G401 (cell line): ENCODE measurements at regions not wholly inside any gene's neighbourhood (a gene's known extent, or its start where the extent isn't known, plus 50 kb on each side); places are given as distances from the start of the nearest gene placed in this dataset.

ENCODE experiments used
- DNase-seq: peaks from one replicate; pipeline ENCODE4 v3.0.0-alpha.2; 2015; ENCODE audit warnings: low spot score
- in situ Hi-C: cut with HindIII; loops from 2 replicates; pipeline ENCODE4 v1.10.0; 2016; ENCODE audit warnings: low sequenced_read_pairs, mixed read lengths

DNA sequence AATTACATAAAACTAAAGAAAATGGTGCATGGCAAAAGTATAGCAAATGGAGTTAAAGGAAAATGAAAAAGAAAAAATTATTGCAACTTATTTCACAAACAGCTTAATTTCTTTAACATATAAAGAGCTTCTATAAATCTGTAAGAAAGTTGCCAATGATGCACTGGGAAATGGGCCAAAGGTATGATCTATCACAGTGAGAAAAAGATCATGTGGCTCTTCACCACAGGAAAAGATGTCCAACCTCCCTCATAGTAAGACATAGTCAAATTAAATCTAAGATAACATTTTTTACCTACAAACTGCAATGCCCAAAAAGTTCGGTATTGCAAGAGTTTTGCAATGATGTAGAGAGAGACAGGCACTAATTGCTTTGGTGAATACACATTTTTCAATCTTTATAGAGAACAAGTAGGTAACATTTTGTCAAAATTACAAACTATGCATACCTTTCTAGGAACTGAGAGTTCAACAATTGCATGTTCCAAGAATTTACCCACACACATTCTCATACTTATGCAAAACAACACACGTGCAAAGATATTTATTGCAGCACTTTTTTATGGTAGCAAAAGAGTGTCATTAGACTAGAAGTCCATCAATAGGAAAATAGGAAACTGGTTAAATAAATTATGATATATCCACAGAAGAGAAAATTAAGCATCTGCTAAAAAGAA lies 372.6 kb downstream of the QKI start:
- in situ Hi-C loops: no loop called here
- DNase-seq: no peak

DNA sequence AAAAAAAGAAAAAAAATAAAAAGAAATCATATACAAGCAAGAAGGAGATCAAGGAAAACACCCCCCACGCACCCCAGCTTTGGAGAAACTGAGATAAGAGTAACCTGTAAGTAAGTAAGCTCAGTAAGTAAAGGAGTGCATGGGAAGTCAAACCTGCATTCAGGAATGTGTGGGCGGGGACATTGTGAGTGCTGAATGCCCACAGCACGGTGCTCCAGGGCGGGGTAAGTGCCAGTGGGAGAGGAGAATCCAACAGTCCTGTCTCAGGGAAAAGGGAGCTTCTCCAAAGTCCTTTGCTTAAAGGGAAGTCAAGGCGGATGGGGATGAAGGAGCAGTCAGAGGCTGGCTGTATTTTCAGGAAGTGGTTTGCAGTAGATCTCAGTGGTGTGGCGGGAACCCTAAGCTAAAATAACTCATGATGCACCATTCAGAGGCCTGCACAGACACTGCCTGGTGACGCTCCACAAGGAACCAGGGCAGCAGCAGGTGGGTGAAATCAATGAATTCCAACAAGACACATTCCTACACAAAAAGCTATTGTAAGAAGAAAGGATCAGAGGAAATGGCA lies 368.0 kb downstream of the QKI start:
- no peak for DNase-seq
- in situ Hi-C loops: no loop called here

DNA sequence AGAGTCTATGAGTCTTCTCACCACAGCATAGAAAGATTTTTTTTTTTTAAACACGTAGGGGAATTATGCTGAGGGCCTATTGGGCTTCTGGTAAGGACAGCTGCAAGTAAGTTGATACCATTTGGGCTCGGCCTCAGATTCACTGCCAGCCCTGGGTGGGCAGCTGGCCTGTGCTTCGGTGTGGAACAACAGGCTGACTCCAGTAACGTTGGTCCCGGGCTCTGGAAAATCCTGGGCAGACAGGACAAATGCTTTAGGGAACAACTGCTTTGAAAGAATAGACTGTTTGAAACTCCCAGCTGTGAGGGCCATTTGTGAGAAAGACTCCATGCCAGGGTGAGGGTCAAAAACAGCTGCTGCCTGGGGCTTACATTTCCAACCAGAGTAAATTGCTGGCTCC lies 366.5 kb downstream of the QKI start:
- in situ Hi-C loops: no loop called here
- DNase-seq: no peak

DNA sequence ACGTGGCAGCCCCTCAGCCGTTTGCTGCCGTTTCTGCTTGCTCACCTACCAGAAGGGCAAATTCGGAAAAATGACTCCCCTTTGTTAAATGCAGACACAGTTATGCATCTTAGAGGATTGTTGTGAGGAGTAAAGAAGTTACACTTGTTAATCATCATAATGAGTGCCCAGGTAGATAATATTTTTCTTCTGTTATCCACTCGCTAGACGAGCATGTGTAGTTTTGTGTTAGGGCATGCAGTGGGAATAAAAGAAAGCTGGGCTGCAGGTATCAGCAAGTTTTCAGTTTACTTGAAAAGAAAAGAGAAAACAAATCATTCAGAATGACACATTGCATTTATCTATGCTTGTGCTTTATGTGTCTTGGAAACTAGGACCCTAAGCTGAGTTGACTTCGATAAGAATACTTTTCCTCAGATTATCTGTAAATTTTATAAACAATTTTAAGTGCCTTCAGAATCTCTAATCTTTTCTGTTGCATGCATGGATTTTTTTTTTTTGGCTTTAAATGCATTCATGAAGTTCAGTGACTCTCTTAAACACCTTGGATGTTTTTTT lies 365.3 kb downstream of the QKI start:
- in situ Hi-C loops: no loop called here
- DNase-seq: no peak

DNA sequence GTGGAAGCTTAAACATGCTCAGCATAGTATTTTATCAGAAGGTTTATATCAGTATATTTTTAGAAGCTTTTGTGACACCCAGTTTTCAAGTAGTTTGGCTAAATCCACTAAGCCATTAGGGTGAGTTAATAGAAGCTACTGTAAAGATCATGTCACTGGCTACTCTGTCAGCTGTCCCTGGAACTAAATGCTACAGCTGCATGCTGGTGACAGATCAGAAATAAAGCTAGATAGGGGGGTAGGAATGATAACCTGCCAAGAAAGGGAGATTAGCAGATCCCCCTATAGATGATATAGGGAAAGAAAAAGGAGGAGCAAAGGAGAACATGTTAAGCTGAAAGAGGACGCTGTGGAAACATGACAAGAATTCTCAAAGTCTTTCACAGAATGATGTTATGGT lies 363.2 kb downstream of the QKI start:
- no peak for DNase-seq

DNA sequence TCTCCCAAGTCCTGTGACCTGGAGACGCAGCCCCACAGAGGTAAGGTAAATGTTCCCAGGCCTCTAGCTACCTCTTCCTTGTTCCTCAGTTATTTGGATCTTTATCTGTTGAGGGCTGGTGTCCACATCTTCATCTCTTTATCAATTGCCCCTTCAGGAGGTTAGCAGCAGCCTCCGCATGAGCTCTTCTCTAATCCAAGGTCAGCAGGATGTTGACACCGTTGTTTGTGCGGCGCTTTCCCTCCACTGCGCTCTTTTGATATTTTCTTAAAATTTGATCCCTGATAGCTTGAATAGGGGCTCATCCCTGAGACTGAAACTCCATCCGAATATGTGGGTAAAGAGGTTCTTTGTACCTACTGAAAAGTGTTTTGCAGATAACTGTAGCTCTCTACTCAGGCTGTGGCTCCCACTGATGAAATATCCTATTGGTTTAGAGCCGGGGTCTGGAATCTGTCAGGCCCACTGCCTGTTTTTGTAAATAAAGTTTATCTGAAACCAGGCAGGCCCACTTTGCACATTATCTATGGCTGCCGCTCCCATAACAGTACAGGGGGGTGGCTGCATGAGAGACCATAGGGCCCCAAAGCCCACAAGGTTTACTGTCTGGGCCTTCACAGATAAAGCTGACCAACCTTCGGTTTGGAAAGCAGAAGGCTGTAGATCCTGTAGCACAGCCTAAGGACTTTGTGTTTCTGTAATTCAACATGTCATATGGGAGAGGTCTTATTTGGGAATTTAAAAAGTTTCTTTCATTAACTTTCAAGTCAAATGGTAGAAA lies 362.6 kb downstream of the QKI start:
- DNase-seq: no peak
- in situ Hi-C loops: no loop called here

More for the DNA sequence above, 363.2 kb downstream of the QKI start:
- in situ Hi-C loops: no loop called here

DNA sequence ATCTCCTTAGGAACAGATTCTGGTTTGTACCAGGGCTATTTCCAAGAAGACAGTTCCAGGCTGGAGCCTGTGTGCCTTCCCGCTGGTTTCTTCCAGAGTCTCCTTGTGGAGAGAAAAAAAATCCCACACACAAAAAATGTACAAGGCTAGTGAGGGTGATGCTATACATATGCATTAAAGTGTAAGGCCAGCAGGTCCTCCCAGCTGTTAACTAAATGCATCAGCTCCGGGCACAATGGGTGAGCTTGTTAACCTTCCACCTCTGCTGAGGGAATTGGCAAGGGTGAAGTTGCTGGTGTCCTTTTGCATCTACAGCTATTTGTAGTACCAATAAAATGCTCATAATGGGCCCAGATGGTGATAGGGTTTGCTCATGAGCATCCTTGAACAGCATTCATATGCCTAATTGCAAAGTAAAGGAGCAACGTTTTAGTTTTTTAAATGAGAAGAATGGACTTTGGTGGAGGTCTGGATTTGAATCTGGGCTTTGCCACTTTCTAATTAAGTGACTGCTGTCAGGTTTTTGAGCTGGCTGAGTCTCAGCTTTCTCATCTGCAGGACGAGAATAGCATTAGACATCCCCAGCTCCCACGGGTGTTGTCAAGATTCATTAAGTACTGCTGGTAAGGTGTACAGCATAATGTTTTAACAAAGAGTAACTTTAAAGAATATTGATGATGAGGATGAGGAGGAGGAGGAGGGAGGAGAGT lies 361.8 kb downstream of the QKI start:
- in situ Hi-C loops: no loop called here
- DNase-seq: no peak

DNA sequence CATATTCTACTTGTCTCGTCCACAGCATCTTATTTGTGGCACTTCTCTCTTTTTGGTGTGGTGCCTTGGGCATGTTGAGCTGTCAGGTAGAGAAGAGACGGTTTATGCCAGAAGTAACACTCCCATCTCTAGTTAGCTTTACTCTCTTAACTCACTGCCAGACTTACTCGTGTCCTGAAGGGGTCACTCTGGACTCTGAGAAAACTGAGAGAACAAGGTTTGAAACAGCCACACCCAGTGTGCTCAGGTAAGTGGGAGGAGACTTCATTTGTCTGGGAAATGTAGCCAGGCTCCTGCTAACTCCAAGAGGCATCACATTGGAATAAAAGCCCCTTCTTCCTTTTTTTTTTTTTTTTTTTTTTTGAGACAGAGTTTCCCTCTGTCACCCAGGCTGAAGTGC lies 360.8 kb downstream of the QKI start:
- in situ Hi-C loops: no loop called here
- no peak for DNase-seq

DNA sequence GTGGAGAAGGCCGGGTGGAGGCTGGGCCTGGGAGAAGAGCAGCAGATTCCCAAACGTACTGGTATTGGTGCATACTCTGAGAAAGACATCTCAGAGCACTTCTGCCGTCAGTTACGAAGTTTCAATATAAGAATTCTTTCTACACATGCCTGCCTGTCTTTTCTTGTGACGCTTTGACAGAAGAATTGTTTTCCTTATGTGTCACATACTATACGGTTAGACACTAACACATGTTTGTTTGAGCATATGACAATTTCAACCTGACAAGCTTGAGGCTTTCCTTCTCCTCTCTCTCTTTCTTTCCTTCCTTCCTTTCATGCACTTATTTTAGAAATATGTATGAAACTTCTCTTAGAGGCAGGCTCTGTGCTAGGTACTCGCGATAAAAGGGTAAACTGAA lies 360.0 kb downstream of the QKI start:
- DNase-seq: no peak
- in situ Hi-C loops: no loop called here

DNA sequence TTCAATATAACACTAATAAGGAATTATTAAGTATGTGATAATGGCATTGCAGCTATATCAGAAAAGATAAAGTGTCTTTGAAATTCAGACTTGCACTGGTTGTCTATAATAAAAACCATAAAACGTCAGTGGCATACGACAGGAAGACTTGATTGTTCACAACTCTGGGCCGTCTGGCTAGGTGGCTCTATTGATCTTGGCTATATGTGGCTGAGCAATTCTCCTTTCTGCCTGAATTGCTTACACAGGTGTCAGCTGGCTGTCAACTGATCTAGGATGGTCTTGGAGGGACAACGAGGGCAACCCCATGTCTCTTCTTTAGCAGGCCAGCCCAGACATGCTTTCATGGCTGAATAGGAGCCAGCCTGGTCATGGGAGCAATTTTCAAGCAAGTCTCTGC lies 359.1 kb downstream of the QKI start:
- DNase-seq: no peak
- in situ Hi-C loops: no loop called here

DNA sequence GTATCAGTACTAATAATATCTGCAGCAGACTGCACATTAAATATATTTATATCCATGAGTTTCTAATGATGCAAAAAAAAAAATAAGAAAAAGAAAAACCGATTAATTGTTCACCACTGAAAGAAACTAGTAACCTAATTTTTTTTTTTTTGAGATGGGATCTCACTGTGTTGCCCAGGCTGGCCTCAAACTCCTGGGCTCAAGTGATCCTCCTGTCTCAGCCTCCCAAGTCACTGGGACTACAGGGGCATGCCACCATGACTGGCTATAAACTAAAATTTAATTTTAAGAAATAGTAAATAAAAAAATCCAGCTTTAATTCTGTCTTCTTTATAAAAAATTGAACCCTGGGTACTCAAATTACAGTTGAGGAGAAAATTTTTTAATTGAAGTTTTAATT lies 358.2 kb downstream of the QKI start:
- DNase-seq: no peak
- in situ Hi-C loops: no loop called here

DNA sequence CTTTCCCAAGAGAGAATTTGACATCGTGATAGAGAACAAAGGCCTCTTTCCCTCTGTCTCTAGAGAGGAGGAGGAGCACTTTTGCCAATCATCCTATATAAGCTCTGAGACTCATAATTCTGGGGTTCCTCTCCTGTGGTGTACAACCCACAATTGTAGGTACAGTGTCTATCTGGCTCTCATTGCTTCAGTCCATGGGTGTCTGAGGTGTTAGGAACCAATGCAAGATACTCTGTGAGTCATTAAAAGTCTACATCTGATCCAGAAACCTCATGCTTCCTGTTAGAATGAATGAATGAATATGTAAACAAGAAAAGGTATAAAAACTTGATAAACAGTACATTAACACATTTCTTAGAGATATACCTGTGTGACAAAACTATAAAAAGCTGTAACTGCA lies 356.7 kb downstream of the QKI start:
- no peak for DNase-seq
- in situ Hi-C loops: no loop called here

DNA sequence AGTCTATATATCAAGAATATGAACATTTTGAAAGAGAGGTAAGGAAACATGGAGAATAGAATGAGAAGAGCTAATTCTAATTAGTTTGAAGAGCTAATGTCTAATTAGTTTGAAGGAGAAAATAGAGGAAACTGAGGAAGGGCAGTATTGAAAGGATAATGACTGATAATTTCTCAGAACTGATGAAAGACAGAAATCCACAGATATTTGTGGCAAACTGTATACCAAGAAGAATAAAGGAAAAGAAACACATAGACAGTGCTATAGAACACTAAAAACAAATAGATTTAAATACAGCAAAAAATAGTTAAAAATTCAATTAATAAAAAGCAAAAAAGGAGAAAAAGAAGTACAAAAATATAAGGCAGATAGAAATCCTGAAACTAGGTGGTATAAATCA lies 354.4 kb downstream of the QKI start:
- no peak for DNase-seq
- in situ Hi-C loops: no loop called here

DNA sequence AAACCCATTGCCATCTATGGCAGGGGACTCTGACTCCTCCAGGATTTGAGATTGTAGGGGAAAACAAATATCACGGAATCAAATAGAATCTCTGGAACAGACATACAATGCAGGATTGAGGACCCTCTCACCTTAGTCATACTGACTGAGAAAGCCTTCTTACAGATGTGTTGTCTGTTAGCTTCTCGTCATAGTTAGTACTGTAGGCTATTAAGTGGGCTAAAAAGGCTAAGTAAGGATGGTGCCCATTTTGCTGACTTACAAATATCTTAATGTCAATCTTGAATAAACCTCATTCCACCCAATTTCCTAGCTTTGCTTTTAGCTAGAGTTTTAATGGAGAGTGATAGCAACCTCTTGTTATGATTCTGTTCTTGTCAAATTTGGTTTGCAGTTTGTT lies 352.4 kb downstream of the QKI start:
- DNase-seq: no peak
- in situ Hi-C loops: no loop called here

DNA sequence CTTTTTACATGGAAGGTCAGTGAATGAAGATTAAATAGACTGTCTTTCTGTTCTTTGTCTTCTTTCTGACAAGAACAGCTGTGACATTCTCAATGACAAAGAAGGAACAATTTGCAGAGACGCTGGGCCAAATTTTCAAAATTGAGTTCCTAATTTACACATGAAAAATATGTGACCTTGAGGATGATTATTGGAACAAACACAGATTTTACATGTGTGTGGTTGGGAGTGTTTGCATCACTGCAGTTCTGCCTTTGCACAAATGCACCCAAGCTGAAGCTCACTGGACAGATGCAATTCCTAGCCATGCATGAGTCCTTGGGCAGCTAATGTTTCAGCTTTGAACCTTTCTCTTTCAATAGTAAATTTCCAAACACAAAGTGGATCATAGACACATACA lies 350.8 kb downstream of the QKI start:
- DNase-seq: no peak
- in situ Hi-C loops: no loop called here

DNA sequence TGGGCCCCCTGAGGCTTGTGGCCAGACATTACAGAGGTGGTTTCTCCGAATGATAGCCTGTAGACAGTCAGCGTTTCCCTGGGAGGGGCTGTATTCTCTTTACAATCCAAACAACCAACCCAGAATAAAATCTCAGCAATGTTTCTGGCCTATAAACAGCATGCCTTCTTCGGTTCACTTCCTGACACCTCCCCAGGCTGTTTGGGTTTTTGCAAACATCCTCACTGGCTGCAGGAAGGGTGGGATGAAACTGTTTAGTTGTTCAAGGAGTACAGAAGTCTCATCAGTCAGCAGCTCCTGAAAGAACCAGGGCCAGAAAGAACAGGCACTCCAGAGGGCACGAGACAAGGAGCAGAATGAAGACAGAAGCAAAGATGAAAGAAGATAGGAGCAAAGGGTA lies 350.0 kb downstream of the QKI start:
- DNase-seq: no peak
- in situ Hi-C loops: no loop called here

DNA sequence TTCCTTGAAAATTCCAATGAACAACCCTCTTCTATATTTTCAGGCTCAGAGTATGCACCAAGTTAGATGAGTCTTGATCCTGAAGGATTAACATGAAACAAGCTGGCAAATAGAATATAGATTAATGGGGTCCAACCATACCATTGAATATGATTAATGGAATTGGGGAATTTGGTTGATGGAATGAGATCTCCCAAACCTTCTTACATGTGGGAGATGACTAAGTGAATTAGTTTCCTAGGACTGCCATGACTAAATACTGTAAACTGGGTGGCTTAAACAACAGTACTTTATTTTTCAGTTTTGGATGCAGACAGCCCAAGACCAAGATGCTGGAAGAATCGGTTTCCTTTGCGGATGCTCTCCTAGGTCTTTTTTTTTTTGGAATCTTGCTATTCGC lies 347.0 kb downstream of the QKI start:
- in situ Hi-C loops: no loop called here
- no peak for DNase-seq

DNA sequence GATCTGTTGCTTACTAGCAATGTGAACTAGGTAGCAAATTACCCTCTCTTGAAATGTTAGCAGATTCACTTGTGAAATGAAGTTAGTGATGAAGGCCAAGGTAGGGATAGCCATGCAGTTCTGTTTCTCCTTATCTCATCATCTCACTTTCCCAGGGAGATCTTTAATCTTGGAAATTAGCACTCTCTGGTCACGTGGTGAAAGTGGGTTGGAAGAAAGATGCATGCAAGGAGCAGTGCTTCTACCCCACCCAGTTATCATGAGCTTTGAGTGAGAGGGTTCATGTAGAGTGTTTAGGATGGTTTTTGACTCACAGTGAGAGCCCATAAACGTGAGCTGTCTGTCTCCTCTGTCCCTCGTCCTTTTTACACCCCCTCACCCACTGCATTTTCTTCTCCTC lies 346.3 kb downstream of the QKI start:
- in situ Hi-C loops: no loop called here
- DNase-seq: no peak

DNA sequence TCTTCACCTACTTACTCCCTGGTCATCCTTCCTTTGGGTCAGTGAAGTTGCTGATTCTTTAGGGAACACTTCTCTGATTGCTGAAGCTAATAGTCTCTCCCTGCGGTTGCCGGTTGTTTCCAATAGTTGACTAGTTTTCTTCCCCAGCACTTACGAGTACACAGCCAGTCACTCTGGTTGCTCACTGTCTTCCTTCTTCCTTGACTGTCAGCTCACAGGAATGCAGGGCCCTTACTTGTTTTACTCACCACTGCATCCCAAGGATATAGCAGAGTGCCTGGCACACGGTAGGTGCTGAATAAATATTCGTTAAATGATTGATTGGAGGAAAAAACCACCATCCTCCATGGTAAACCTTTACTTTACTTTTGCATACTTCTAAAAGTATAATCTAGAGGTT lies 345.0 kb downstream of the QKI start:
- in situ Hi-C loops: no loop called here
- no peak for DNase-seq

DNA sequence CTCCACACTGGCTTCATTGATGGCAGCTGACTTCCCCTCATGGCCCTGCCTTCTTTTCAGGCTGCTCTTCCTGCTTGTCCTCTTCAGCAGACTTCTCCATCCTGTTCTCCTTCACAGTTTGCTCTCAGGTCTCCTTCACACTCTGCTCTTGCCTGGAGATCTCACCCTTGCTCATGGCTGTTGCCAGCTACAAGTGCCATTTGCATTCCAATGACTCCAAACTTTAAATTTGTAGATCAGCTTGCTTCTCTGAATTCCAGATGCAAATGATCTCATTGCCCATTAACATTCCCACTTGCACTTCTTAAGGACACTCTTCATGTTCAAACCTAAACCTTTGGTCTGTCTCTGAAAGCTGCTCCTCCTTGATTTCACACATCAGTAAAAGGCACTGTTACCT lies 343.0 kb downstream of the QKI start:
- no peak for DNase-seq
- in situ Hi-C loops: no loop called here
